PFSK-1 (cell line): ENCODE measurements at regions not wholly inside any gene's neighbourhood (a gene's known extent, or its start where the extent isn't known, plus 50 kb on each side); places are given as distances from the start of the nearest gene placed in this dataset.

Source experiments
- FOXP2 ChIP-seq: optimal IDR thresholded peaks from 2 replicates; pipeline ENCODE3; 2011; ENCODE audit warnings: borderline replicate concordance, control low read depth, inconsistent platforms; ENCODE audit not compliant: insufficient read depth; ENCODE audit errors: extremely low read length, extremely low read depth
- POLR2AphosphoS5 ChIP-seq: IDR thresholded peaks from 2 replicates; pipeline ENCODE4 v1.6.1; 2012; ENCODE audit warnings: low read depth, mild to moderate bottlenecking, control low read depth, low read length, moderate library complexity
- SIN3A ChIP-seq: IDR thresholded peaks from 2 replicates; pipeline ENCODE4 v1.6.1; 2012; ENCODE audit warnings: mild to moderate bottlenecking, low read length, moderate library complexity, borderline replicate concordance; ENCODE audit not compliant: insufficient read depth
- TAF1 ChIP-seq: IDR thresholded peaks from 2 replicates; pipeline ENCODE4 v1.6.1; 2012; ENCODE audit warnings: low read length, control low read depth, borderline replicate concordance; ENCODE audit not compliant: insufficient read depth
- TF ChIP-seq, protein P1 (sequence below), 2 experiments: IDR thresholded peaks; 2 replicates each; pipeline versions ENCODE4 v1.6.1 to v1.8.0; 2011 to 2012; ENCODE audit warnings: low read depth in 2 of 2, low read length in 2 of 2, control low read depth in 1 of 2, inconsistent platforms in 1 of 2, mild to moderate bottlenecking in 1 of 2, moderate library complexity in 1 of 2; ENCODE audit not compliant: insufficient read depth in 1 of 2

DNA sequence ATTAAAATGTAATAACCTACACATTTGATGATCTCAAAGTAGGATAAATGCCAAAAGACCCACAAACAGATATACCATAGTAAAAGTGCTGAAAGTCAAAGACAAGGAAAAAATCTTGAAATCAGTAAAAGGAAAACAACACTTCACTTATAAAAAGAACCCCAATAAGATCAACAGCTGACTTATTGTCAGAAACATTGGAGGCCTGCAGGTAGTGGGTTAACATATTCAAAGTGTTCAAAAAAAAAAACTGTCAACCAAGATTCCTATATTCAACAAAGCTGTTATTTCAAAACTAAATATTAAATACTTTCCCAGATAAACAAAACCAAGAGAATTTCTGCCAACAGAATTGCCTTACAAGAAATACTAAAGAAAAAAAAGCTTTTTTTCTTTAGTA, 347.1 kb downstream of the GUCY2F start:
- no peak for TF ChIP-seq TAF1

DNA sequence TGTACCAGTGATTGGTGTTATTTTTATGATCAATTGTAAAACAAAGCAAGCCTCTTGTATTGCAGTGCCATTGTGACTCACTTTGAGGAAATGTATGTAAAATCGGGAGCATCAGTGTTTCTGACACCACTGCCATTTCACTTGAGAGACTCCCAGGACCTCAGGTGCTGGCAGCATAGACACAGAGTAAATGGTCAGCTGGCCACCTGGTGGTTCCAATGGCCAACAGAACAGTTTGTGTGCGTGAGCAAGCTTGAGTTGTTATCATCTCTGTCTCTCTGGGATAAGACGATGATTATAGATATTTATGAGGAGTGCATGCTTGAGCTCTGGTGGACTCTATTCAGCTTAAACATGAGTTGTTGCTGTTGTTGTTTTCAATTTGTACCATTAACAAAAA, 356.6 kb downstream of the GUCY2F start:
- TF ChIP-seq, protein P1, sequence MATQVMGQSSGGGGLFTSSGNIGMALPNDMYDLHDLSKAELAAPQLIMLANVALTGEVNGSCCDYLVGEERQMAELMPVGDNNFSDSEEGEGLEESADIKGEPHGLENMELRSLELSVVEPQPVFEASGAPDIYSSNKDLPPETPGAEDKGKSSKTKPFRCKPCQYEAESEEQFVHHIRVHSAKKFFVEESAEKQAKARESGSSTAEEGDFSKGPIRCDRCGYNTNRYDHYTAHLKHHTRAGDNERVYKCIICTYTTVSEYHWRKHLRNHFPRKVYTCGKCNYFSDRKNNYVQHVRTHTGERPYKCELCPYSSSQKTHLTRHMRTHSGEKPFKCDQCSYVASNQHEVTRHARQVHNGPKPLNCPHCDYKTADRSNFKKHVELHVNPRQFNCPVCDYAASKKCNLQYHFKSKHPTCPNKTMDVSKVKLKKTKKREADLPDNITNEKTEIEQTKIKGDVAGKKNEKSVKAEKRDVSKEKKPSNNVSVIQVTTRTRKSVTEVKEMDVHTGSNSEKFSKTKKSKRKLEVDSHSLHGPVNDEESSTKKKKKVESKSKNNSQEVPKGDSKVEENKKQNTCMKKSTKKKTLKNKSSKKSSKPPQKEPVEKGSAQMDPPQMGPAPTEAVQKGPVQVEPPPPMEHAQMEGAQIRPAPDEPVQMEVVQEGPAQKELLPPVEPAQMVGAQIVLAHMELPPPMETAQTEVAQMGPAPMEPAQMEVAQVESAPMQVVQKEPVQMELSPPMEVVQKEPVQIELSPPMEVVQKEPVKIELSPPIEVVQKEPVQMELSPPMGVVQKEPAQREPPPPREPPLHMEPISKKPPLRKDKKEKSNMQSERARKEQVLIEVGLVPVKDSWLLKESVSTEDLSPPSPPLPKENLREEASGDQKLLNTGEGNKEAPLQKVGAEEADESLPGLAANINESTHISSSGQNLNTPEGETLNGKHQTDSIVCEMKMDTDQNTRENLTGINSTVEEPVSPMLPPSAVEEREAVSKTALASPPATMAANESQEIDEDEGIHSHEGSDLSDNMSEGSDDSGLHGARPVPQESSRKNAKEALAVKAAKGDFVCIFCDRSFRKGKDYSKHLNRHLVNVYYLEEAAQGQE (IDR thresholded peaks at IDR 0.05; ENCODE audit: insufficient read depth in 1 of 2, low read depth in 2 of 2, low read length in 2 of 2) = no peak
- TF ChIP-seq POLR2AphosphoS5 = no peak
- TF ChIP-seq SIN3A = no peak
- no peak for TF ChIP-seq TAF1
- no peak for TF ChIP-seq FOXP2

DNA sequence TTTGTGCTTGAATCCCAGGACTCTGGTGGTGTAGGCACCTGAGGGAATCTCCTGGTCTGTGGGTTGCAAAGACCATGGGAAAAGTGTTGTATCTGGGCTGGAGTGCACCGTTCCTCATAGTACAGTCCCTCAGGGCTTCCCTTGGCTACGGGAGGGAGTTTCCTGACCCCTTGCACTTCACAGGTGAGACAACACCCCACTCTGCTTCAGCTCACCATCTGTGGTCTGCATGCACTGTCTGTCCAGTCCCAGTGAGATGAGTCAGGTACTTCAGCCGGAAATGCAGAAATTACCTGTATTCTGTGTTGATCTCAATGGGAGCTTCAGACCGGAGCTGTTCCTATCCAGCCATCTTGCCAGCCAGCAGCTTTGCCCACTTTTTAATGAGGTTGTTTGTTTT, 353.0 kb upstream of the IRS4 start:
- TF ChIP-seq SIN3A (no peak), POLR2AphosphoS5 (no peak), TAF1 (no peak), FOXP2 (no peak)
- TF ChIP-seq, protein P1 (IDR thresholded peaks at IDR 0.05; ENCODE audit: insufficient read depth in 1 of 2, low read depth in 2 of 2, low read length in 2 of 2) = no peak

DNA sequence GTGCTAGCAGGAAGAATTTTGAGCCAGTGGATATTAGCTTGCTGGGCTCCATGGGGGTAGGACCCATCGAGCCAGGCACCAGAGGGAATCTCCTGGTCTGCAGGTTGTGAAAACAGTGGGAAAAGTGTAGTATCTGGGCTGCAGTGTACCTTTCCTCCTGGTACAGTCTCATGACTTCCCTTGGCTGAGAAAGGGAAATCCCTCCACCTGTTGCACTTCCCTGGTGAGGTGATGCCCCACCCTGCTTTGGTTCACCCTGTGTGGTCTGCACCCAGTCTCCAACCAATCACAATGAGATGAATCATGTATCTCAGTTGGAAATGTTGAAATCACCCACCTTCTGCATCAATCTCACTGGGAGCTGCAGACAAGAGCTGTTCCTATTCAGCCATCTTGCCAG, 341.4 kb upstream of the IRS4 start:
- TF ChIP-seq TAF1 (no peak), FOXP2 (no peak), SIN3A (no peak)
- TF ChIP-seq, protein P1 (IDR thresholded peaks at IDR 0.05; ENCODE audit: insufficient read depth in 1 of 2, low read depth in 2 of 2, low read length in 2 of 2) = no peak

DNA sequence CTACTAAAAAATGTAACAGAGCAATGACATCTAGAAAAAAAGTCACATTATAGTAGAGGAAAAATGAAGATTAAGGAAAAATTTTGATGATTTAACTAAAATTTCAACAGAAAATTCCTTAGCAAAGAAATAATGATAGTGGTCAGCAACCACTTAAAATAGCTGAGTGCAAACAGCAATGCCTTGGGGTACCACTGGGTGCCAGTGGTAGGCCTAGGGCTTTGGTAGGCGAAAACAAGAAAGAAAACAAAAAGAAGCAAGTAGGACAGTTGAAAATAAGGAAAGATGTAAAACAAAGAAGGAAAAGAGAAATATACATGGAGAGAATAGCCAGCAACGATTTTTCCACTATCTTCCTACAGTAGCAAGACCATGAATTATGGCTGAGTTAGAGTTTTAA, 313.5 kb upstream of the IRS4 start:
- TF ChIP-seq, protein P1 (IDR thresholded peaks at IDR 0.05; ENCODE audit: insufficient read depth in 1 of 2, low read depth in 2 of 2, low read length in 2 of 2) = no peak
- TF ChIP-seq FOXP2 (no peak), TAF1 (no peak), POLR2AphosphoS5 (no peak), SIN3A (no peak)

DNA sequence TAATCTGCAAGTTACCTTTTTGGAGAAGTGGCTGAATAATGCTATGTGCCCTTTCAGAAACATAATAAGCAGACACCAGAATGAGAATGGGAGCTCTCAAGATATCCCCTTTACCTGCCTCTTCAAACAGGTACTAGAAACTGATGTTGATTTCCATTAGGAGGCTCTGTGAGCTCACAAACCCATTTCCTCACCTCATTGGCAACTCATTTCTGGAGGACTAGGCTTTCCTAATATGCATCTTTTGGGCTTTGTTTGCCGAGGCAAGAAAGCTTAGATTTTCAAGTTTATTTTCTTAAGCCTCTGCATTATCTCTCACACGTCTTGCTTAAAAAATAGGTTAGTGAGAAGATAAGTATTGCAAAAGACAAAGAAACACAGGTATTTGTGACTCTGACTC, 313.1 kb upstream of the IRS4 start:
- TF ChIP-seq SIN3A (no peak), FOXP2 (no peak), TAF1 (no peak), POLR2AphosphoS5 (no peak)
- TF ChIP-seq, protein P1 (IDR thresholded peaks at IDR 0.05; ENCODE audit: insufficient read depth in 1 of 2, low read depth in 2 of 2, low read length in 2 of 2) = no peak
